WTC11 (cell line): ENCODE measurements at regions not wholly inside any gene's neighbourhood (a gene's known extent, or its start where the extent isn't known, plus 50 kb on each side); places are given as distances from the start of the nearest gene placed in this dataset.

ENCODE experiments used
- ATAC-seq: fragments of 200-7000 bp; cut with Tn5 transposase; 2 replicates; pipeline ENCODE4 v1.10.0; 2021; ENCODE audit warnings: mild to moderate bottlenecking, moderate library complexity
- CTCF ChIA-PET: fragments of 300-600 bp; sonication (Branson Sonifier 250); formaldehyde crosslinking; loops from one replicate; lab custom pipeline; 2021; ENCODE audit warnings: antibody characterized with exemption; lab: Charles Lee
- POLR2A ChIA-PET: fragments of 350-600 bp; sonication (Branson Sonifier 250); formaldehyde crosslinking; loops from one replicate; lab custom pipeline; 2021; ENCODE audit warnings: antibody characterized with exemption; lab: Charles Lee
- DNase-seq: peaks from one replicate; pipeline ENCODE4 v3.0.0; 2021; ENCODE audit warnings: low spot score
- H3K27ac Mint-ChIP-seq: 2 replicates; pipeline ENCODE4 v1.8.0; 2021; ENCODE audit warnings: mixed read lengths
- H3K27me3 Mint-ChIP-seq: 2 replicates; pipeline ENCODE4 v1.8.0; 2021; ENCODE audit warnings: low read depth, mild to moderate bottlenecking, moderate library complexity, mixed read lengths
- H3K36me3 Mint-ChIP-seq: 2 replicates; pipeline ENCODE4 v1.8.0; 2021; ENCODE audit warnings: mixed read lengths
- H3K4me1 Mint-ChIP-seq: 2 replicates; pipeline ENCODE4 v1.8.0; 2022; ENCODE audit warnings: mixed read lengths
- H3K4me3 Mint-ChIP-seq: 2 replicates; pipeline ENCODE4 v1.8.0; 2021; ENCODE audit warnings: mild to moderate bottlenecking, moderate library complexity, mixed read lengths
- H3K9me3 Mint-ChIP-seq: 2 replicates; pipeline ENCODE4 v1.8.0; 2021; ENCODE audit warnings: mixed read lengths
- ATF1 ChIP-seq: sonication (generic); formaldehyde crosslinking; IDR thresholded peaks from 2 replicates; pipeline ENCODE4 v1.8.1; 2023; ENCODE audit warnings: mild to moderate bottlenecking, moderate library complexity, missing genetic modification reagents
- CREB1 ChIP-seq: sonication (generic); formaldehyde crosslinking; IDR thresholded peaks from 2 replicates; pipeline ENCODE4 v1.8.0; 2023; ENCODE audit warnings: mild to moderate bottlenecking, missing genetic modification reagents
- ETV6 ChIP-seq: sonication (generic); formaldehyde crosslinking; IDR thresholded peaks from 2 replicates; pipeline ENCODE4 v1.8.1; 2022; ENCODE audit warnings: mild to moderate bottlenecking, missing genetic modification reagents
- FOXP1 ChIP-seq: sonication (generic); formaldehyde crosslinking; IDR thresholded peaks from 2 replicates; pipeline ENCODE4 v1.8.0; 2022; ENCODE audit warnings: missing genetic modification reagents, mild to moderate bottlenecking, moderate library complexity, borderline replicate concordance
- GABPB1 ChIP-seq: sonication (generic); formaldehyde crosslinking; IDR thresholded peaks from 2 replicates; pipeline ENCODE4 v1.8.1; 2023; ENCODE audit warnings: mild to moderate bottlenecking, missing genetic modification reagents
- GTF2I ChIP-seq: fragments of 250-450 bp; sonication (Bioruptor Pico); conservative IDR thresholded peaks from 2 replicates; pipeline ENCODE4 v1.4.0; 2021; ENCODE audit warnings: mild to moderate bottlenecking
- MYBL2 ChIP-seq: sonication (generic); formaldehyde crosslinking; IDR thresholded peaks from 2 replicates; pipeline ENCODE4 v1.8.1; 2023; ENCODE audit warnings: mild to moderate bottlenecking, moderate library complexity, missing genetic modification reagents
- NR1H2 ChIP-seq: sonication (generic); formaldehyde crosslinking; IDR thresholded peaks from 2 replicates; pipeline ENCODE4 v1.9.0; 2021; ENCODE audit warnings: mild to moderate bottlenecking, moderate library complexity, missing genetic modification reagents
- NR2C2 ChIP-seq: sonication (generic); formaldehyde crosslinking; IDR thresholded peaks from 2 replicates; pipeline ENCODE4 v1.8.0; 2022; ENCODE audit warnings: mild to moderate bottlenecking, missing genetic modification reagents
- SP1 ChIP-seq: sonication (generic); formaldehyde crosslinking; conservative IDR thresholded peaks from 2 replicates; pipeline ENCODE4 v1.8.1; 2022; ENCODE audit warnings: missing genetic modification reagents
- TEAD1 ChIP-seq: sonication (generic); formaldehyde crosslinking; IDR thresholded peaks from 2 replicates; pipeline ENCODE4 v1.8.0; 2022; ENCODE audit warnings: mild to moderate bottlenecking, missing genetic modification reagents
- ZBTB21 ChIP-seq: sonication (generic); formaldehyde crosslinking; IDR thresholded peaks from 2 replicates; pipeline ENCODE4 v1.8.1; 2023; ENCODE audit warnings: mild to moderate bottlenecking, missing genetic modification reagents, borderline replicate concordance
- ZNF263 ChIP-seq: sonication (generic); formaldehyde crosslinking; IDR thresholded peaks from 2 replicates; pipeline ENCODE4 v1.8.1; 2022; ENCODE audit warnings: low read depth, mild to moderate bottlenecking, moderate library complexity, missing genetic modification reagents
- ZNF317 ChIP-seq: sonication (generic); formaldehyde crosslinking; IDR thresholded peaks from 2 replicates; pipeline ENCODE4 v1.8.1; 2023; ENCODE audit warnings: low read depth, mild to moderate bottlenecking, moderate library complexity, missing genetic modification reagents, borderline replicate concordance
- ZNF671 ChIP-seq: fragments of 250-450 bp; sonication (Bioruptor Pico); IDR thresholded peaks from 2 replicates; pipeline ENCODE4 v1.8.0; 2021; ENCODE audit warnings: mild to moderate bottlenecking
- TF ChIP-seq, protein P1 (sequence below): sonication (generic); formaldehyde crosslinking; IDR thresholded peaks from 2 replicates; pipeline ENCODE4 v1.8.0; 2023; ENCODE audit warnings: missing genetic modification reagents, mild to moderate bottlenecking, borderline replicate concordance
- TF ChIP-seq, protein P2 (sequence below): sonication (generic); formaldehyde crosslinking; IDR thresholded peaks from 2 replicates; pipeline ENCODE4 v1.8.0; 2022; ENCODE audit warnings: mild to moderate bottlenecking, missing genetic modification reagents
- TF ChIP-seq, protein P3 (sequence below): sonication (generic); formaldehyde crosslinking; IDR thresholded peaks from 2 replicates; pipeline ENCODE4 v1.8.0; 2022; ENCODE audit warnings: mild to moderate bottlenecking, missing genetic modification reagents
- TF ChIP-seq, protein P4 (sequence below): sonication (generic); formaldehyde crosslinking; IDR thresholded peaks from 2 replicates; pipeline ENCODE4 v1.8.0; 2023; ENCODE audit warnings: mild to moderate bottlenecking, missing genetic modification reagents
- TF ChIP-seq, protein P5 (sequence below): sonication (generic); formaldehyde crosslinking; IDR thresholded peaks from 2 replicates; pipeline ENCODE4 v1.8.1; 2022; ENCODE audit warnings: low read depth, missing genetic modification reagents, borderline replicate concordance
- TF ChIP-seq, protein P6 (sequence below): sonication (generic); formaldehyde crosslinking; conservative IDR thresholded peaks from 2 replicates; pipeline ENCODE4 v1.8.1; 2023; ENCODE audit warnings: mild to moderate bottlenecking, low read depth, missing genetic modification reagents, moderate library complexity

DNA sequence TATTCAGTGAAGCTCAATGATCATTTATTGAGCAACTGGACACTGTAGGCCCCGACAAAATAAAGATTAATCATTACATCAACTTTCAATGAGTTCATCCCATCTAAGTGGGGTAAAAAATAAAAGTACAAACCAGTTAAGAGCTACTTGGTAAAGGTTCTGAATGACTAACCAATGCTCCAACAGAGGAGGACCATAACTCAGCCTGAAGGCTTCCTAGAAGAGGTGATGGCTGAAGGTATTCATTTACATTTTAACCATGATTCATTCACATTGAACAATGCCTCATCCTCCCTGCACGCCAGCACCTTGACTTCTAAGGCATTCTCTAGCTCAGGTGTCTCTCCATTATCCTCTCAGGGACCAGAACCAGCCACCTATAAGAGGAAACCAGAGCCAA is 201.4 kb downstream of the ZNF462 start:
- DNase-seq (no peak), ATAC-seq (no peak)
- no peak overlapping the region for H3K27ac Mint-ChIP-seq
- no peak overlapping the region for H3K4me3 Mint-ChIP-seq
- TF ChIP-seq, protein P1, sequence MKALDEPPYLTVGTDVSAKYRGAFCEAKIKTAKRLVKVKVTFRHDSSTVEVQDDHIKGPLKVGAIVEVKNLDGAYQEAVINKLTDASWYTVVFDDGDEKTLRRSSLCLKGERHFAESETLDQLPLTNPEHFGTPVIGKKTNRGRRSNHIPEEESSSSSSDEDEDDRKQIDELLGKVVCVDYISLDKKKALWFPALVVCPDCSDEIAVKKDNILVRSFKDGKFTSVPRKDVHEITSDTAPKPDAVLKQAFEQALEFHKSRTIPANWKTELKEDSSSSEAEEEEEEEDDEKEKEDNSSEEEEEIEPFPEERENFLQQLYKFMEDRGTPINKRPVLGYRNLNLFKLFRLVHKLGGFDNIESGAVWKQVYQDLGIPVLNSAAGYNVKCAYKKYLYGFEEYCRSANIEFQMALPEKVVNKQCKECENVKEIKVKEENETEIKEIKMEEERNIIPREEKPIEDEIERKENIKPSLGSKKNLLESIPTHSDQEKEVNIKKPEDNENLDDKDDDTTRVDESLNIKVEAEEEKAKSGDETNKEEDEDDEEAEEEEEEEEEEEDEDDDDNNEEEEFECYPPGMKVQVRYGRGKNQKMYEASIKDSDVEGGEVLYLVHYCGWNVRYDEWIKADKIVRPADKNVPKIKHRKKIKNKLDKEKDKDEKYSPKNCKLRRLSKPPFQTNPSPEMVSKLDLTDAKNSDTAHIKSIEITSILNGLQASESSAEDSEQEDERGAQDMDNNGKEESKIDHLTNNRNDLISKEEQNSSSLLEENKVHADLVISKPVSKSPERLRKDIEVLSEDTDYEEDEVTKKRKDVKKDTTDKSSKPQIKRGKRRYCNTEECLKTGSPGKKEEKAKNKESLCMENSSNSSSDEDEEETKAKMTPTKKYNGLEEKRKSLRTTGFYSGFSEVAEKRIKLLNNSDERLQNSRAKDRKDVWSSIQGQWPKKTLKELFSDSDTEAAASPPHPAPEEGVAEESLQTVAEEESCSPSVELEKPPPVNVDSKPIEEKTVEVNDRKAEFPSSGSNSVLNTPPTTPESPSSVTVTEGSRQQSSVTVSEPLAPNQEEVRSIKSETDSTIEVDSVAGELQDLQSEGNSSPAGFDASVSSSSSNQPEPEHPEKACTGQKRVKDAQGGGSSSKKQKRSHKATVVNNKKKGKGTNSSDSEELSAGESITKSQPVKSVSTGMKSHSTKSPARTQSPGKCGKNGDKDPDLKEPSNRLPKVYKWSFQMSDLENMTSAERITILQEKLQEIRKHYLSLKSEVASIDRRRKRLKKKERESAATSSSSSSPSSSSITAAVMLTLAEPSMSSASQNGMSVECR, result no peak
- TF ChIP-seq NR2C2, result no peak
- TF ChIP-seq ZNF317 (CRISPR knock-in tag), result no peak
- TF ChIP-seq NR1H2 (CRISPR knock-in tag), result no peak
- TF ChIP-seq ATF1 (CRISPR knock-in tag), result no peak
- TF ChIP-seq, protein P2, sequence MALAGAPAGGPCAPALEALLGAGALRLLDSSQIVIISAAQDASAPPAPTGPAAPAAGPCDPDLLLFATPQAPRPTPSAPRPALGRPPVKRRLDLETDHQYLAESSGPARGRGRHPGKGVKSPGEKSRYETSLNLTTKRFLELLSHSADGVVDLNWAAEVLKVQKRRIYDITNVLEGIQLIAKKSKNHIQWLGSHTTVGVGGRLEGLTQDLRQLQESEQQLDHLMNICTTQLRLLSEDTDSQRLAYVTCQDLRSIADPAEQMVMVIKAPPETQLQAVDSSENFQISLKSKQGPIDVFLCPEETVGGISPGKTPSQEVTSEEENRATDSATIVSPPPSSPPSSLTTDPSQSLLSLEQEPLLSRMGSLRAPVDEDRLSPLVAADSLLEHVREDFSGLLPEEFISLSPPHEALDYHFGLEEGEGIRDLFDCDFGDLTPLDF (CRISPR knock-in tag), result no peak
- TF ChIP-seq MYBL2, result no peak
- no peak for TF ChIP-seq ZNF671 (CRISPR knock-in tag)
- TF ChIP-seq GTF2I (CRISPR knock-in tag), result no peak
- TF ChIP-seq ETV6 (CRISPR knock-in tag), result no peak
- no peak for TF ChIP-seq FOXP1
- TF ChIP-seq, protein P3, sequence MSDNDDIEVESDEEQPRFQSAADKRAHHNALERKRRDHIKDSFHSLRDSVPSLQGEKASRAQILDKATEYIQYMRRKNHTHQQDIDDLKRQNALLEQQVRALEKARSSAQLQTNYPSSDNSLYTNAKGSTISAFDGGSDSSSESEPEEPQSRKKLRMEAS, result no peak
- TF ChIP-seq, protein P4, sequence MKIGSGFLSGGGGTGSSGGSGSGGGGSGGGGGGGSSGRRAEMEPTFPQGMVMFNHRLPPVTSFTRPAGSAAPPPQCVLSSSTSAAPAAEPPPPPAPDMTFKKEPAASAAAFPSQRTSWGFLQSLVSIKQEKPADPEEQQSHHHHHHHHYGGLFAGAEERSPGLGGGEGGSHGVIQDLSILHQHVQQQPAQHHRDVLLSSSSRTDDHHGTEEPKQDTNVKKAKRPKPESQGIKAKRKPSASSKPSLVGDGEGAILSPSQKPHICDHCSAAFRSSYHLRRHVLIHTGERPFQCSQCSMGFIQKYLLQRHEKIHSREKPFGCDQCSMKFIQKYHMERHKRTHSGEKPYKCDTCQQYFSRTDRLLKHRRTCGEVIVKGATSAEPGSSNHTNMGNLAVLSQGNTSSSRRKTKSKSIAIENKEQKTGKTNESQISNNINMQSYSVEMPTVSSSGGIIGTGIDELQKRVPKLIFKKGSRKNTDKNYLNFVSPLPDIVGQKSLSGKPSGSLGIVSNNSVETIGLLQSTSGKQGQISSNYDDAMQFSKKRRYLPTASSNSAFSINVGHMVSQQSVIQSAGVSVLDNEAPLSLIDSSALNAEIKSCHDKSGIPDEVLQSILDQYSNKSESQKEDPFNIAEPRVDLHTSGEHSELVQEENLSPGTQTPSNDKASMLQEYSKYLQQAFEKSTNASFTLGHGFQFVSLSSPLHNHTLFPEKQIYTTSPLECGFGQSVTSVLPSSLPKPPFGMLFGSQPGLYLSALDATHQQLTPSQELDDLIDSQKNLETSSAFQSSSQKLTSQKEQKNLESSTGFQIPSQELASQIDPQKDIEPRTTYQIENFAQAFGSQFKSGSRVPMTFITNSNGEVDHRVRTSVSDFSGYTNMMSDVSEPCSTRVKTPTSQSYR (CRISPR knock-in tag), result no peak
- TF ChIP-seq ZNF263, result no peak
- TF ChIP-seq, protein P5, sequence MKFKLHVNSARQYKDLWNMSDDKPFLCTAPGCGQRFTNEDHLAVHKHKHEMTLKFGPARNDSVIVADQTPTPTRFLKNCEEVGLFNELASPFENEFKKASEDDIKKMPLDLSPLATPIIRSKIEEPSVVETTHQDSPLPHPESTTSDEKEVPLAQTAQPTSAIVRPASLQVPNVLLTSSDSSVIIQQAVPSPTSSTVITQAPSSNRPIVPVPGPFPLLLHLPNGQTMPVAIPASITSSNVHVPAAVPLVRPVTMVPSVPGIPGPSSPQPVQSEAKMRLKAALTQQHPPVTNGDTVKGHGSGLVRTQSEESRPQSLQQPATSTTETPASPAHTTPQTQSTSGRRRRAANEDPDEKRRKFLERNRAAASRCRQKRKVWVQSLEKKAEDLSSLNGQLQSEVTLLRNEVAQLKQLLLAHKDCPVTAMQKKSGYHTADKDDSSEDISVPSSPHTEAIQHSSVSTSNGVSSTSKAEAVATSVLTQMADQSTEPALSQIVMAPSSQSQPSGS (CRISPR knock-in tag), result no peak
- TF ChIP-seq GABPB1 (CRISPR knock-in tag), result no peak
- ChIA-PET CTCF (no interaction called here), POLR2A (no interaction called here)
- H3K36me3 Mint-ChIP-seq, result no peaks in the 10 kb centered on the region
- peaks cover 3% of the 10 kb centered on the region; the same call in 1 of the 2 replicates for H3K9me3 Mint-ChIP-seq
- peaks cover 5% of the 10 kb centered on the region for H3K4me1 Mint-ChIP-seq
- no peaks in the 10 kb centered on the region for H3K27me3 Mint-ChIP-seq

DNA sequence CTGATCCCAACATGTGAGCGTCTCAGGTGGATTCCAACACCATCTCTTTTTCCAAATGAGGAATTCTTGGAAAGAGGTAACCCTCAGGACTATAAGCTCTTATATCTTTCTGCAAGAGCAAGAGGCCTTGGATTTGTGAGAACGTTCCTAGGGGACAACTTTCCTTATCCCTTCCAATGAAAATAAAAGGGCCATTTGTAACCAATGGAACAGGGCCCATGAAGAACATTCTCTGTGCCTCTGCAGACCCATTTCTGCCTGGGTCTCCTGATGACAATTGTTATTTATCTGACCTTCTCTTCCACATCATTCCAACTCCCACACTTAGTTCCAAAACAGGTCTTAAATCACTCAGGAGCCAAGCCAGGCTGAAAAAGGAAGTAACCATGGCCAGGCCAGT is 202.6 kb downstream of the ZNF462 start:
- POLR2A ChIA-PET, result no interaction called here
- H3K27me3 Mint-ChIP-seq, result no peaks in the 10 kb centered on the region
- peaks cover 3% of the 10 kb centered on the region; the same call in 1 of the 2 replicates for H3K9me3 Mint-ChIP-seq
- H3K4me3 Mint-ChIP-seq, result no peak overlapping the region
- ATAC-seq, result no peak
- no peaks in the 10 kb centered on the region for H3K36me3 Mint-ChIP-seq
- no peak overlapping the region for H3K27ac Mint-ChIP-seq
- H3K4me1 Mint-ChIP-seq, result peaks cover 3% of the 10 kb centered on the region
- CTCF ChIA-PET, result no interaction called here
- no peak for DNase-seq
- TF ChIP-seq SP1 (CRISPR knock-in tag) (no peak), CREB1 (CRISPR knock-in tag) (no peak), TEAD1 (CRISPR knock-in tag) (no peak), ATF1 (CRISPR knock-in tag) (no peak), ZBTB21 (CRISPR knock-in tag) (no peak), ZNF263 (no peak)
- TF ChIP-seq, protein P6, sequence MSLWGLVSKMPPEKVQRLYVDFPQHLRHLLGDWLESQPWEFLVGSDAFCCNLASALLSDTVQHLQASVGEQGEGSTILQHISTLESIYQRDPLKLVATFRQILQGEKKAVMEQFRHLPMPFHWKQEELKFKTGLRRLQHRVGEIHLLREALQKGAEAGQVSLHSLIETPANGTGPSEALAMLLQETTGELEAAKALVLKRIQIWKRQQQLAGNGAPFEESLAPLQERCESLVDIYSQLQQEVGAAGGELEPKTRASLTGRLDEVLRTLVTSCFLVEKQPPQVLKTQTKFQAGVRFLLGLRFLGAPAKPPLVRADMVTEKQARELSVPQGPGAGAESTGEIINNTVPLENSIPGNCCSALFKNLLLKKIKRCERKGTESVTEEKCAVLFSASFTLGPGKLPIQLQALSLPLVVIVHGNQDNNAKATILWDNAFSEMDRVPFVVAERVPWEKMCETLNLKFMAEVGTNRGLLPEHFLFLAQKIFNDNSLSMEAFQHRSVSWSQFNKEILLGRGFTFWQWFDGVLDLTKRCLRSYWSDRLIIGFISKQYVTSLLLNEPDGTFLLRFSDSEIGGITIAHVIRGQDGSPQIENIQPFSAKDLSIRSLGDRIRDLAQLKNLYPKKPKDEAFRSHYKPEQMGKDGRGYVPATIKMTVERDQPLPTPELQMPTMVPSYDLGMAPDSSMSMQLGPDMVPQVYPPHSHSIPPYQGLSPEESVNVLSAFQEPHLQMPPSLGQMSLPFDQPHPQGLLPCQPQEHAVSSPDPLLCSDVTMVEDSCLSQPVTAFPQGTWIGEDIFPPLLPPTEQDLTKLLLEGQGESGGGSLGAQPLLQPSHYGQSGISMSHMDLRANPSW (CRISPR knock-in tag), result no peak
- TF ChIP-seq, protein P2 (CRISPR knock-in tag), result no peak
